HG03097 (cell line): ENCODE measurements at regions not wholly inside any gene's neighbourhood (a gene's known extent, or its start where the extent isn't known, plus 50 kb on each side); places are given as distances from the start of the nearest gene placed in this dataset.

Experiments
- ATAC-seq: cut with Tn5 transposase; IDR thresholded peaks from one replicate; pipeline ENCODE4 v1.9.1; 2021; ENCODE audit not compliant: unreplicated experiment, low FRiP score

GRCh38 chr15:46178138-46178537 lies 543.3 kb downstream of the SQOR start:
- ATAC-seq: no peak

GRCh38 chr15:46207341-46207740 lies 572.5 kb downstream of the SQOR start:
- ATAC-seq: no peak

- no peak for ATAC-seq
Observed at GRCh38 chr15:46213551-46213950, 578.7 kb downstream of the SQOR start.

- ATAC-seq: no peak
Observed at GRCh38 chr15:46222826-46223225, 588.0 kb downstream of the SQOR start.

GRCh38 chr15:46229263-46229662 lies 594.4 kb downstream of the SQOR start:
- no peak for ATAC-seq

- ATAC-seq: no peak
Observed at GRCh38 chr15:46231786-46232185, 597.0 kb downstream of the SQOR start.

GRCh38 chr15:46232471-46232870 lies 597.6 kb downstream of the SQOR start:
- no peak for ATAC-seq

- ATAC-seq: no peak
Observed at GRCh38 chr15:46242935-46243334, 608.1 kb downstream of the SQOR start.

GRCh38 chr15:46251903-46252302 lies 617.1 kb downstream of the SQOR start:
- no peak for ATAC-seq

- ATAC-seq: no peak
Observed at GRCh38 chr15:46258056-46258455, 623.2 kb downstream of the SQOR start.

GRCh38 chr15:46260937-46261336 lies 626.1 kb downstream of the SQOR start:
- no peak for ATAC-seq

GRCh38 chr15:46265664-46266347 lies 631.0 kb downstream of the SQOR start:
- no peak for ATAC-seq

GRCh38 chr15:46266661-46267060 lies 631.8 kb downstream of the SQOR start:
- no peak for ATAC-seq

GRCh38 chr15:46270481-46271147 lies 635.8 kb downstream of the SQOR start:
- ATAC-seq: no peak

- ATAC-seq: no peak
Observed at GRCh38 chr15:46275701-46276100, 640.9 kb downstream of the SQOR start.

- ATAC-seq: no peak
Observed at GRCh38 chr15:46277451-46277850, 642.6 kb downstream of the SQOR start.

- ATAC-seq: no peak
Observed at GRCh38 chr15:46278062-46278461, 643.2 kb downstream of the SQOR start.

- no peak for ATAC-seq
Observed at GRCh38 chr15:46278486-46279090, 643.8 kb downstream of the SQOR start.

- no peak for ATAC-seq
Observed at GRCh38 chr15:46280762-46281542, 646.1 kb downstream of the SQOR start.

GRCh38 chr15:46293550-46293949 lies 658.7 kb downstream of the SQOR start:
- ATAC-seq: no peak

- ATAC-seq: no peak
Observed at GRCh38 chr15:46296002-46296401, 661.2 kb downstream of the SQOR start.
